ENCODE measurements at regions not wholly inside any gene's neighbourhood (a gene's known extent, or its start where the extent isn't known, plus 50 kb on each side); places are given as distances from the start of the nearest gene placed in this dataset.

DNA sequence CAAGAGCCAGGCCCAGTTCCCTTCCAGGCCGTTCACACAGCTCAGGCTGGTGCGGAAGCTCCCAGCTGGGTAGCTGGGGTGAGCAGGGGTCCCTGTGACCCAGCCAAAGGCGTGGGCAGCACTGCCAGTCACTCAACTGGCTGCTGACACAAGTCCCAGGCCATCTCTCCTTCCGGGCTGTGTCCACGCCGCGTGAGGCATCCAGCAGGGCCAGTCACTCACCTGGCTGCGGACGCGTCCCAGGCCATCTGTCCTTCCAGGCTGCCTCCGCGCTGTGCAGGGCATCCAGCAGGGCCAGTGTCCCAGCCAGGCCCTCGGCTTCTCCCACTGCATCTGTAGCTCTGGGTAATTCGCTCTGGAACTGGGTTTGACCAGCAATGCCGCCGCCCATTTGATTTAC is 184.2 kb downstream of the BRD1 start:
- TF ChIP-seq RARB (CRISPR knock-in tag; IDR thresholded peaks at IDR 0.05), result no peak
- TF ChIP-seq, protein P1, sequence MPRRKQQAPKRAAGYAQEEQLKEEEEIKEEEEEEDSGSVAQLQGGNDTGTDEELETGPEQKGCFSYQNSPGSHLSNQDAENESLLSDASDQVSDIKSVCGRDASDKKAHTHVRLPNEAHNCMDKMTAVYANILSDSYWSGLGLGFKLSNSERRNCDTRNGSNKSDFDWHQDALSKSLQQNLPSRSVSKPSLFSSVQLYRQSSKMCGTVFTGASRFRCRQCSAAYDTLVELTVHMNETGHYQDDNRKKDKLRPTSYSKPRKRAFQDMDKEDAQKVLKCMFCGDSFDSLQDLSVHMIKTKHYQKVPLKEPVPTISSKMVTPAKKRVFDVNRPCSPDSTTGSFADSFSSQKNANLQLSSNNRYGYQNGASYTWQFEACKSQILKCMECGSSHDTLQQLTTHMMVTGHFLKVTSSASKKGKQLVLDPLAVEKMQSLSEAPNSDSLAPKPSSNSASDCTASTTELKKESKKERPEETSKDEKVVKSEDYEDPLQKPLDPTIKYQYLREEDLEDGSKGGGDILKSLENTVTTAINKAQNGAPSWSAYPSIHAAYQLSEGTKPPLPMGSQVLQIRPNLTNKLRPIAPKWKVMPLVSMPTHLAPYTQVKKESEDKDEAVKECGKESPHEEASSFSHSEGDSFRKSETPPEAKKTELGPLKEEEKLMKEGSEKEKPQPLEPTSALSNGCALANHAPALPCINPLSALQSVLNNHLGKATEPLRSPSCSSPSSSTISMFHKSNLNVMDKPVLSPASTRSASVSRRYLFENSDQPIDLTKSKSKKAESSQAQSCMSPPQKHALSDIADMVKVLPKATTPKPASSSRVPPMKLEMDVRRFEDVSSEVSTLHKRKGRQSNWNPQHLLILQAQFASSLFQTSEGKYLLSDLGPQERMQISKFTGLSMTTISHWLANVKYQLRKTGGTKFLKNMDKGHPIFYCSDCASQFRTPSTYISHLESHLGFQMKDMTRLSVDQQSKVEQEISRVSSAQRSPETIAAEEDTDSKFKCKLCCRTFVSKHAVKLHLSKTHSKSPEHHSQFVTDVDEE (CRISPR knock-in tag; IDR thresholded peaks at IDR 0.05), result no peak
- TF ChIP-seq CSDC2 (CRISPR knock-in tag; IDR thresholded peaks at IDR 0.05), result no peak

All from SK-N-SH treated with all-trans-retinoic acid at 6 μM for 48 hours (cell line).